ENCODE measurements at regions not wholly inside any gene's neighbourhood (a gene's known extent, or its start where the extent isn't known, plus 50 kb on each side); places are given as distances from the start of the nearest gene placed in this dataset.
"Not testable (repeated sequence)": the region's sequence is repeated elsewhere in the genome, so short reads cannot be mapped to it uniquely, and the experiment has no call there.

DNA sequence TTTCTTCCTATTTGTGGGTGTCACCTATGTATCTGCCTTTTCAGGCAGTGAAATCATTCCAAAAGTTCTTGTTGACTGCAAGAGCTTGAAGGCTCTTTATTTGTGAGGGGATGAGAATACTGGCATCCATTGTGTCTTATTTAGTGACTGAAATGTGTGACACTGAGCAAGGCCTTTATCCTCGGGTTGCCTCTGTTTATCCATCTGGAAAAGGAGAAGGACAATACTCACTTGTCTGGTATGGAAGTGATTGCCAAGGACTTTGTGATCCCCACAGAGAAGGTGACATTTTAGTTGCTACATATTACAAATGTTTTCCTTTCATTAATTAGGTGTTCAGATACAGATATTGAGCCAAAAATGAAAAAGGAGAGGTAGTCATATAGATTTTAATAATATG, 80.2 kb downstream of the ARRDC3 start:
- Histone ChIP-seq H3K27me3 (ENCODE audit: control insufficient read depth, insufficient read depth, low read length, poor library complexity, severe bottlenecking) (no peaks in the 10 kb centered on the region), H3K4me3 (ENCODE audit: insufficient read depth, low read depth, low read length) (no peak overlapping the region), H3K36me3 (ENCODE audit: control insufficient read depth, insufficient read depth, low read length) (no peaks in the 10 kb centered on the region), H3K4me1 (ENCODE audit: control insufficient read depth, insufficient read depth, low read length) (no peaks in the 10 kb centered on the region), H3K27ac (ENCODE audit: insufficient read depth, low read depth, low read length, poor library complexity, severe bottlenecking) (no peak overlapping the region), H3K9me3 (ENCODE audit: control insufficient read depth, low read length) (no peaks in the 10 kb centered on the region)
- 53 to 73% methylated on average over 1 of the region's 1 CpG for WGBS, 2 experiments

DNA sequence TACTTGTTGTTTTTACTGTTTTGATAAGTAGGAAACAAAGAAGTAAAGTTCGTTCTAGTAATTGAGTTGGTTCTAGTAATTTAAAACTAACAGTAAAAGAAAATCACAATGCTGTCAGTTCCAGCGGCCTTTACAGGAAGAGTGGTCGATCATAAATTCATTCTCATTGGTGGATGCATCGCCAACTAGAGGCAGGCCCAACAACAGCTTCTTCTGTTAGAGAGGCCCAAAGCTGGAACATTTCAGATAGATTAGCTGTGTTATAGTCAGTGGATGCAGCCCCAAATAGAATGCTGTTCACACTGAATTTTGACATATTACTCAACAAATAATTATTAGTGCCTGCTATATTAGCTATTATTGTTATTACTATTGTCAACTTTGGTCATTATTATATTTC, 80.8 kb downstream of the ARRDC3 start:
- no peaks in the 10 kb centered on the region for H3K27me3 ChIP-seq (ENCODE audit: control insufficient read depth, insufficient read depth, low read length, poor library complexity, severe bottlenecking)
- H3K36me3 ChIP-seq (ENCODE audit: control insufficient read depth, insufficient read depth, low read length) = no peaks in the 10 kb centered on the region
- H3K4me1 ChIP-seq (ENCODE audit: control insufficient read depth, insufficient read depth, low read length) = no peaks in the 10 kb centered on the region
- H3K4me3 ChIP-seq (ENCODE audit: insufficient read depth, low read depth, low read length) = no peak overlapping the region
- 91 to 94% methylated on average over 4 of the region's 4 CpGs for WGBS, 2 experiments
- H3K9me3 ChIP-seq (ENCODE audit: control insufficient read depth, low read length) = no peaks in the 10 kb centered on the region
- H3K27ac ChIP-seq (ENCODE audit: insufficient read depth, low read depth, low read length, poor library complexity, severe bottlenecking) = no peak overlapping the region

DNA sequence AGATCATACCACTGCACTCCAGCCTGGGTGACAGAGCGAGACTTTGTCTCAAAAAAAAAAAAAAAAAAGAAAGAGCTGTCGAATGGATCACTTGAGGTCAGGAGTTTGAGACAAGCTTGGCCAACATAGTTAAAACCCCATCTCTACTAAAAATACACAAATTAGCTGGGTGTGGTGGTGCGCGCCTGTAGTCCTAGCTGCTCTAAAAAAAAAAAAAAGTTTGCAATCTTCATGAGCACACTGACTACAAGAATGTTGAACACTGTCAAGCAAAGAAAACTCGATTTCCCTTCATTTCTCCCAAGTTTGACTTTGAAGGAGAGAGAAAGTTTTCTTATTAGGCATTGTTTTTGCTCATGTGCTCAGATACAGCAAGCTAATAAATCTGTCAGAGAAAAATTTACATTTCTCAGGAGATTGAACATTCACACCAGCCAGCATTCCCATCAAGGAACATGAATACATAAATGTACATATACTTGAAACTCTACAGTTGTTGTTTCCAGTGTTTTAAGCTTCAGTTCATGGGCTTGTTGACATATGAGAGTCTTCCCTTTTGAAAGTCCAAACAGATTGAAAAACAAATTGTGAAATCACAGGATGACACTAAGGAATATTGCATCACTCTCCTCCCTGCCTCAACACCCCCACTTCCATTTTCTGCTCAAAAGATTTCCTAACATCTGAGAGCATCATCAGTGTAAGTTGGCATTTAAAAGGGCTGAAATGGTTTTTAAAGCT, 81.8 kb downstream of the ARRDC3 start:
- Histone ChIP-seq H3K27me3 (ENCODE audit: control insufficient read depth, insufficient read depth, low read length, poor library complexity, severe bottlenecking) (no peaks in the 10 kb centered on the region), H3K4me1 (ENCODE audit: control insufficient read depth, insufficient read depth, low read length) (no peaks in the 10 kb centered on the region), H3K36me3 (ENCODE audit: control insufficient read depth, insufficient read depth, low read length) (no peaks in the 10 kb centered on the region), H3K27ac (ENCODE audit: insufficient read depth, low read depth, low read length, poor library complexity, severe bottlenecking) (no peak overlapping the region), H3K9me3 (ENCODE audit: control insufficient read depth, low read length) (no peaks in the 10 kb centered on the region), H3K4me3 (ENCODE audit: insufficient read depth, low read depth, low read length) (no peak overlapping the region)
- 93 to 98% methylated on average over 4 to 5 of the region's 5 CpGs for WGBS, 2 experiments

DNA sequence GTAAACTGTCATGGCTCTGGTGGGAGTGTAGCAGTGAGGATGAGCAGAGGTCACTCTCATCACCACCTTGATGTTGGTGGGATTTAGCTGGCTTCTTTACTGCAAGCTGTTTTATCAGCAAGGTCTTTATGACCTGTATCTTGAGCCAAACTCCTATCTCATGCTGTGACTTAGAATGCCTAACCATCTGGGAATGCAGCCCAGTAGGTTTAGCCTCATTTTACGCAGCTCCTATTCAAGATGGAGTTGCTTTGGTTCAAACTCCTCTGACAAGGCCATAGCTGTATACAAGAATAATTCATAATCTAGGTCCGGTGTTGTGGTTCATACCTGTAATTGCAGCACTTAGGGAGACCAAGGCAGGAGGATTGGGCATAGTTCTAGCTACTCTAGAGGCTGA, 85.1 kb downstream of the ARRDC3 start:
- no peaks in the 10 kb centered on the region for H3K27me3 ChIP-seq (ENCODE audit: control insufficient read depth, insufficient read depth, low read length, poor library complexity, severe bottlenecking)
- no peak overlapping the region for H3K4me3 ChIP-seq (ENCODE audit: insufficient read depth, low read depth, low read length)
- peaks cover 8% of the 10 kb centered on the region for H3K4me1 ChIP-seq (ENCODE audit: control insufficient read depth, insufficient read depth, low read length)
- no peak overlapping the region for H3K27ac ChIP-seq (ENCODE audit: insufficient read depth, low read depth, low read length, poor library complexity, severe bottlenecking)
- WGBS, 2 experiments = 92% methylated on average over 2 of the region's 2 CpGs
- no peaks in the 10 kb centered on the region for H3K36me3 ChIP-seq (ENCODE audit: control insufficient read depth, insufficient read depth, low read length)
- H3K9me3 ChIP-seq (ENCODE audit: control insufficient read depth, low read length) = no peaks in the 10 kb centered on the region

DNA sequence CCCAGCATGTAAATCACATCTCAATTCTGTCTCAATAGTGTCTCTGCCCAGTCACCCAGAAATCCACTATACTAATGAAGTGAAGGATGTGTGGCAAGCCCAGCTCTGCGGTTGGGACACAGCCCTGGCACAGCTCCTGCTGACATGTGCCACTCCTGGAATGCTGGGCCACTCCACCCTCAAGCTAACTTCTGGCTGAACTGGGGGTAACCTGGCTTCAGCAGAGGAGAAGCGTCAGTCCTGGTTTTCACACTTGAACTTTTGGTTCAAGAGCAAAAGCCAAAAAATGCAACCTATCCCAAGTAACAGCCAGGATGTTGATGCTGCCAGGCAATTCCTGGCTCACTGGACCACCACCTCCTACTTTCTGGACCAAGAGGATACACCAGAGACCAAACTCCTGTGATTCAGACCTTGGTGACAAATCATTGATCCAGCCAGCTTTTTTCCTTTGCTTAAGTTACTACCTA, 86.4 kb downstream of the ARRDC3 start:
- H3K36me3 ChIP-seq (ENCODE audit: control insufficient read depth, insufficient read depth, low read length) = no peaks in the 10 kb centered on the region
- no peak overlapping the region for H3K4me3 ChIP-seq (ENCODE audit: insufficient read depth, low read depth, low read length)
- H3K27me3 ChIP-seq (ENCODE audit: control insufficient read depth, insufficient read depth, low read length, poor library complexity, severe bottlenecking) = no peaks in the 10 kb centered on the region
- H3K4me1 ChIP-seq (ENCODE audit: control insufficient read depth, insufficient read depth, low read length) = peaks cover 20% of the 10 kb centered on the region
- H3K9me3 ChIP-seq (ENCODE audit: control insufficient read depth, low read length) = no peaks in the 10 kb centered on the region
- no peak overlapping the region for H3K27ac ChIP-seq (ENCODE audit: insufficient read depth, low read depth, low read length, poor library complexity, severe bottlenecking)
- 91 to 93% methylated on average over 2 of the region's 2 CpGs for WGBS, 2 experiments

DNA sequence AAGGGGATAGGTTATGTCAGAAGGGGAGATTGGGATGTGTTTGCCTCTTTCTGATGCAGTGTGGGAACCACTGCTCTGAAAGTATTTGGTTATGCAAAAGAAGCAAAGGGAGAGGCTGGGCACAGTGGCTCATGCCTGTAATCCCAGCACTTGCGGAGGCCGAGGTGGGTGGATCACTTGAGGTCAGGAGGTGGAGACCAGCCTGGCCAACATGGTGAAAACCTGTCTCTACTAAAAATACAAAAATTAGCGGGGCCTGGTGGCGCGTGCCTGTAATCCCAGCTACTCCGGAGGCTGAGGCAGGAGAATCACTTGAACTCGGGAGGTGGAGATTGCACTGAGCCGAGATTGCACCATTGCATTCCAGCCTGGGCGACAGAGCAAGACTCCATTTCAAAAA, 87.0 kb downstream of the ARRDC3 start:
- not testable (repeated sequence) for H3K27ac ChIP-seq (ENCODE audit: insufficient read depth, low read depth, low read length, poor library complexity, severe bottlenecking); H3K36me3 ChIP-seq (ENCODE audit: control insufficient read depth, insufficient read depth, low read length); H3K9me3 ChIP-seq (ENCODE audit: control insufficient read depth, low read length); H3K4me3 ChIP-seq (ENCODE audit: insufficient read depth, low read depth, low read length); H3K27me3 ChIP-seq (ENCODE audit: control insufficient read depth, insufficient read depth, low read length, poor library complexity, severe bottlenecking)
- 85 to 88% methylated on average over 9 of the region's 9 CpGs for WGBS, 2 experiments
- H3K4me1 ChIP-seq (ENCODE audit: control insufficient read depth, insufficient read depth, low read length) = peaks cover 20% of the 10 kb centered on the region

DNA sequence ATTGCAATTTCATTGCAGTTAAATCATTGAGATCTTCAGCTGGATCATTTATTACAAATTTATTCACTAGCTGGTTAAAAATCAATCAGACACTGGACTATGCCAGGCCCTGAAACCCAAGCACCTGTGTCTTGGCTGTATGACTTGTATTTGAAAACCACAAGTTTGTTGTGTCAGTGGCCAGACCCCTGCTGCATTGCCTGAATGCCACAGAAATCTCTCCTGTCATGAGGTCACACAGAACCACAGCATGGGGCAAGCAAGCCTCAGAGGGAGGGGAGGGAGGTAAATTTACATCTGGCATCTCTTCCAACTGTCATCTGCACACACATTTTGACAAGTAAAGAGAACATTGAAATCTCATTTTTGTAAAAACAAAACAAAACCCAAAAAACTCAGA, 90.0 kb downstream of the ARRDC3 start:
- no peaks in the 10 kb centered on the region for H3K27me3 ChIP-seq (ENCODE audit: control insufficient read depth, insufficient read depth, low read length, poor library complexity, severe bottlenecking)
- H3K27ac ChIP-seq (ENCODE audit: insufficient read depth, low read depth, low read length, poor library complexity, severe bottlenecking) = no peak overlapping the region
- no peaks in the 10 kb centered on the region for H3K9me3 ChIP-seq (ENCODE audit: control insufficient read depth, low read length)
- H3K4me1 ChIP-seq (ENCODE audit: control insufficient read depth, insufficient read depth, low read length) = peaks cover 20% of the 10 kb centered on the region
- H3K36me3 ChIP-seq (ENCODE audit: control insufficient read depth, insufficient read depth, low read length) = no peaks in the 10 kb centered on the region
- no peak overlapping the region for H3K4me3 ChIP-seq (ENCODE audit: insufficient read depth, low read depth, low read length)

DNA sequence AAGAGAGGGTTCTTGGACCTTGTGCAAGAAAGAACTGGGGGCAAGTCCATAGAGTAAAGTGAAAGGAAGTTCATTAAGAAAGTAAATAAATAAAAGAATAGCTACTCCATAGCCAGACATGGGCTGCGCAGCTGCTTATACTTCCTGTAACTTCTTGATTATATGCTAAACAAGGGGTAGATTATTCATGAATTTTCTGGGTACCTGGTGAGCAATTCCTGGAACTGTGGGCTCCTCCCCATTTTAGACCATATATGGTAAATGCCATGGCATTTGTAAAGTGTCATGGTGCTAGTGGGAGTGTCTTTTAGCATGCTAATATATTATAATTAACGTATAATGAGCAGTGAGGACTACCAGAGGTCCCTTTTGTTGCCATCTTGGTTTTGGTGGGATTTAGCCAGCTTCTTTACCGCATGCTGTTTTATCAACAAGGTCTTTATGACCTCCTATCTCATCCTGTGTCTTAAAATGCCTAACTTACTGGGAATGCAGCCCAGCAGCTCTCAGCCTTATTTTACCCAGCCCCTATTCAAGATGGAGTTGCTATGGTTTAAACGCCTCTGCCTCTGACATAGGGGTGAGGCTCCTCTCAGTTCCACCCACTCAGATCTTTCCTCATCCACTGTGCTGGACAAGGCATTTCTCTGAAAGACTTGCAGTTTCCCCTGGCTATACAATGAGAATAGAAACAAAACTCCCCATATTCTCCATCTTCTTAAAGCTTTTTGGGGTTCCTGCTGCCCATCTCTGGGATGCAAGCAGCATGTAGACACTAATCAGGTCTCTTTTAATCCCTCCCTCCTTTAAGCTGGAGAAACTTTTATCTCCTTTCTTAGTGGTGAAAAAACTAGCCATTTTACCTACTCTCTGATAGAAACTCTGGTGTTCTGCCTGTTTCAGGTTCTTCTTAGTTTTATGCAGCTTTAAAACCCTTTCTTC, 91.2 kb downstream of the ARRDC3 start:
- H3K36me3 ChIP-seq (ENCODE audit: control insufficient read depth, insufficient read depth, low read length) = no peaks in the 10 kb centered on the region
- no peaks in the 10 kb centered on the region for H3K9me3 ChIP-seq (ENCODE audit: control insufficient read depth, low read length)
- no peak overlapping the region for H3K4me3 ChIP-seq (ENCODE audit: insufficient read depth, low read depth, low read length)
- H3K4me1 ChIP-seq (ENCODE audit: control insufficient read depth, insufficient read depth, low read length) = peaks cover 20% of the 10 kb centered on the region
- H3K27me3 ChIP-seq (ENCODE audit: control insufficient read depth, insufficient read depth, low read length, poor library complexity, severe bottlenecking) = no peaks in the 10 kb centered on the region
- no peak overlapping the region for H3K27ac ChIP-seq (ENCODE audit: insufficient read depth, low read depth, low read length, poor library complexity, severe bottlenecking)
- 87 to 90% methylated on average over 3 to 4 of the region's 4 CpGs for WGBS, 2 experiments

DNA sequence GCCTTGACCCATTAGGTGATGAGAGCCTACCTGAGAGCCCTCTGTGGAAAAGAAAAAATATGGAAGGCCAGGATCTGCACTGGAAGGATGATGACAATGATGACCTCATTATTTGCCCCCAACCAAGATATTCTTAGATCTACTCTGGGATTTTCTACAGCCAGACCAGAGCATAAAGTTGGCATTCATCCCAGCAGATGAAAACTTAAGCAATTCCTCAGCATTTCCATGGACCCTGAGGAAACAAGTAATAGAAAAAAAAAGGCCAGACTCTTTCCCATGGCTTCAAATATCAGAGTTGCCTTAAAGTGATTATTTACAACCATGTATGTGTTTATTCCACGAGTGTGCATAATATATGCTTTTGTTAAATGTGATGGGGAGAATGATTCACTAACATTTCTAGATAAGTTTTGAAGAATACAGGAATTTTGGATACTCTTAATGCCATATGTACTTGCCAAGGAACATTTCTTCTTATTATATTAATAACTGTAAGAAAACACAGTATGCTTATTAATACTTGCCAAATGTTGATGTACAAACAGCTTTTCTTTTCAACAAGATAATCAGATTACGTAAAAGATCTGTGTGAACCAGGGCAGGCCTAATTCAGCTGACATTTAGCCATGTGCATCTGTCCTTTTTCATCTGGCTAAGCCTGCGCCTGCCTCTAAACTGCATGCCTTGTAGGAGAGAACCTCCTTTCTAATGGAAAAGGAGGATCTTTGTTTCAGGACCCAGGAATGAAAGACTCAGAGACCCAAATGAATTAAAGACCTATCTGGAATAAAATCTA, 94.8 kb downstream of the ARRDC3 start:
- 90 to 98% methylated on average over 2 to 3 of the region's 3 CpGs for WGBS, 2 experiments
- Histone ChIP-seq H3K4me1 (ENCODE audit: control insufficient read depth, insufficient read depth, low read length) (peaks cover 16% of the 10 kb centered on the region), H3K27ac (ENCODE audit: insufficient read depth, low read depth, low read length, poor library complexity, severe bottlenecking) (no peak overlapping the region), H3K27me3 (ENCODE audit: control insufficient read depth, insufficient read depth, low read length, poor library complexity, severe bottlenecking) (no peaks in the 10 kb centered on the region), H3K36me3 (ENCODE audit: control insufficient read depth, insufficient read depth, low read length) (no peaks in the 10 kb centered on the region), H3K4me3 (ENCODE audit: insufficient read depth, low read depth, low read length) (no peak overlapping the region), H3K9me3 (ENCODE audit: control insufficient read depth, low read length) (no peaks in the 10 kb centered on the region)

DNA sequence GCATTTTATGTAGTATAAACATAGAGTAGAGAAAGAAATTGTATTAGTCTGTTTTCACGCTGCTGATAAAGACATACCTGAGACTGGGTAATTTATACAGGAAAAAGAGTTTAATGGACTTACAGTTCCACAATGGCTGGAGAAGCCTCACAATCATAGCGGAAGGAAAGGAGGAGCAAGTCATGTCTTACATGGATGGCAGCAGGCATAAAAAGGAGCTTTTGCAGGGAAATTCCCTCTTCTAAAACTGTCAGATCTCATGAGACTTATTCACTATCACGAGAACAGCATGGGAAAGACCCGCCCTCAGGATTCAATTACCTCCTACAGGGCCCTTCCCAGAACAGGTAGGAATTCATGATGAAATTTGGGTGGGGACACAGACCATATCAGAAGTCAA, 98.1 kb downstream of the ARRDC3 start:
- 86 to 99% methylated on average over 4 of the region's 4 CpGs for WGBS, 2 experiments
- H3K4me3 ChIP-seq (ENCODE audit: insufficient read depth, low read depth, low read length); H3K9me3 ChIP-seq (ENCODE audit: control insufficient read depth, low read length): not testable (repeated sequence)

More for the DNA sequence above, 98.1 kb downstream of the ARRDC3 start:
- not testable (repeated sequence) for H3K27ac ChIP-seq (ENCODE audit: insufficient read depth, low read depth, low read length, poor library complexity, severe bottlenecking); H3K27me3 ChIP-seq (ENCODE audit: control insufficient read depth, insufficient read depth, low read length, poor library complexity, severe bottlenecking); H3K4me1 ChIP-seq (ENCODE audit: control insufficient read depth, insufficient read depth, low read length); H3K36me3 ChIP-seq (ENCODE audit: control insufficient read depth, insufficient read depth, low read length)
